ENCODE measurements at regions not wholly inside any gene's neighbourhood (a gene's known extent, or its start where the extent isn't known, plus 50 kb on each side); places are given as distances from the start of the nearest gene placed in this dataset.

DNA sequence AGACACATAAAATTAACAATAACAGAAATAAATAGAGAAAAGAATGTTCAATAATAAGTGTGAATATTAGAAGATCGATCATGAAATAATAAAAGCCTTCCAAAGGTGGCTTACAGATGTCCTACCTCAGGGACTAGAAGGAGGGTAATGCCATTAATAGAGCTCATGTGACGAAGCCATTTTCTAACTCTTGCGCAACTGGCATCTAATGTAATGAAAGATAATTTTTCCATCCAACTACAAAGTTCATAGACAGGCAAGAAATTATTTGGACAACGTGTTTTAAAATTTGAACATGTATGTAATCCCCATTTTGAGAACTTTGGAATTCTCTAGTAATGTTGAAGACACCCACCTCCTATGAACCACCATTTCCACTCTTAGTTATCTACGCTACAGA is 1394.3 kb upstream of the LRRTM3 start:
- no peaks in the 10 kb centered on the region for H3K9me2 ChIP-seq (replicated peaks; ENCODE audit: insufficient read depth, low read length)
- no peak overlapping the region for H3K4me3 ChIP-seq (ENCODE audit: insufficient read depth, low read length, poor library complexity, severe bottlenecking)
- H3K4me2 ChIP-seq (ENCODE audit: low read depth, low read length, poor library complexity, severe bottlenecking) = no peak overlapping the region
- no peak for TF ChIP-seq CTCF (IDR thresholded peaks at IDR 0.05; ENCODE audit: insufficient read depth, low read length, poor library complexity, severe bottlenecking)
- no peak for TF ChIP-seq EZH2phosphoT487 (conservative IDR thresholded peaks at IDR 0.05; ENCODE audit: low read length)
- H4K20me1 ChIP-seq (ENCODE audit: low read depth, low read length) = no peaks in the 10 kb centered on the region
- no peaks in the 10 kb centered on the region for H3F3A ChIP-seq (ENCODE audit: insufficient read depth)
- no peaks in the 10 kb centered on the region for H3K79me2 ChIP-seq (ENCODE audit: insufficient read depth, low read length)
- H3K27me3 ChIP-seq (ENCODE audit: low read length) = no peaks in the 10 kb centered on the region
- no peak overlapping the region for H2AFZ ChIP-seq (ENCODE audit: low read depth, low read length, severe bottlenecking)
- no peak overlapping the region for H3K27ac ChIP-seq (ENCODE audit: low read depth, low read length)
- no peak overlapping the region for H3K9ac ChIP-seq (ENCODE audit: low read length)
- no peaks in the 10 kb centered on the region for H3K36me3 ChIP-seq (ENCODE audit: low read length)
- H3K9me3 ChIP-seq (ENCODE audit: insufficient read depth, low read length) = no peaks in the 10 kb centered on the region

DNA sequence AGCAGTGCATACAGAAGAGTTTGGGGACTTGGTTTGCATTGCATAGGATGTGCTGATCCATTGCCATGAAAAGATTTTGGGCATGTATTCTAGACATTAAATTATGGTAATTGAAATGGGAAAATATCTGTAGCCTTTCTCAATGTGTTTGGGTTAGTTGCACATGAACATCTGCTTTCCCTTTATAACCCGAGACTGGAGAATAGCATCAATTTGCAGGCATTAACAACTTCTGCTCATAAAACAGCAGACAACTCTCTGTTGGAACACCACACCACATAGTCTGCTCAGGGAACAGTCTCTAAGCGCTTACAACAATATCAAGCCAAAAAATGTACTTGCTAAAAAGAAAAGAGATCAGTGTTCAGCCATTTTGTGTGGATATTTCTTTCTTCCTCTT is 1391.1 kb upstream of the LRRTM3 start:
- H3K4me3 ChIP-seq (ENCODE audit: insufficient read depth, low read length, poor library complexity, severe bottlenecking) = no peak overlapping the region

DNA sequence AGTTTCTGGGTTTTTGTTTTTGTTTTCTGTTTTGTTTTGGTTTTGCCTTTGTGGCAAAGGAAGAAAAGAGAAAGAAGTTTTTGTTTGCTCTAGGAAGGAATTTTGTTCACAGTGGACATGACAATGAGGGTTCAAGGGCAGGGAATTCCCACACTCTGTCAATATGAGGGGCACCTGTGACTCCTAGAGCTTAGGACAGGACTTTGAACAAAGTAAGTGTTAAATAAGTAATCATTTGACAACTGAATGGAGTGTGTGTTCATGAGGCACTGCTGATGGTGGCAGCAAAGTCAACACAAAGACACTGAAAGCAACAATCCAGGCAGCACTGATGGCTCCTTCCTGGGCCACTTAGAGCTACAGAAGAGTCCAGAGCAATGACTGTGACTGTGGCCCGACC is 1381.1 kb upstream of the LRRTM3 start:
- H3K9me3 ChIP-seq (ENCODE audit: insufficient read depth, low read length) = no peaks in the 10 kb centered on the region
- no peak overlapping the region for H3K4me2 ChIP-seq (ENCODE audit: low read depth, low read length, poor library complexity, severe bottlenecking)
- H3K79me2 ChIP-seq (ENCODE audit: insufficient read depth, low read length) = no peaks in the 10 kb centered on the region
- no peaks in the 10 kb centered on the region for H3F3A ChIP-seq (ENCODE audit: insufficient read depth)
- no peaks in the 10 kb centered on the region for H3K36me3 ChIP-seq (ENCODE audit: low read length)
- H3K27me3 ChIP-seq (ENCODE audit: low read length) = no peaks in the 10 kb centered on the region
- H3K27ac ChIP-seq (ENCODE audit: low read depth, low read length) = no peak overlapping the region
- H4K20me1 ChIP-seq (ENCODE audit: low read depth, low read length) = no peaks in the 10 kb centered on the region
- TF ChIP-seq CTCF (IDR thresholded peaks at IDR 0.05; ENCODE audit: insufficient read depth, low read length, poor library complexity, severe bottlenecking) (no peak), EZH2phosphoT487 (conservative IDR thresholded peaks at IDR 0.05; ENCODE audit: low read length) (no peak)
- H2AFZ ChIP-seq (ENCODE audit: low read depth, low read length, severe bottlenecking) = no peak overlapping the region
- H3K9me2 ChIP-seq (replicated peaks; ENCODE audit: insufficient read depth, low read length) = no peaks in the 10 kb centered on the region
- no peak overlapping the region for H3K4me3 ChIP-seq (ENCODE audit: insufficient read depth, low read length, poor library complexity, severe bottlenecking)
- H3K9ac ChIP-seq (ENCODE audit: low read length) = no peak overlapping the region

More for the DNA sequence above, 1391.1 kb upstream of the LRRTM3 start:
- no peak overlapping the region for H3K9ac ChIP-seq (ENCODE audit: low read length)
- no peak overlapping the region for H3K4me2 ChIP-seq (ENCODE audit: low read depth, low read length, poor library complexity, severe bottlenecking)
- no peaks in the 10 kb centered on the region for H3K9me3 ChIP-seq (ENCODE audit: insufficient read depth, low read length)
- H3K9me2 ChIP-seq (replicated peaks; ENCODE audit: insufficient read depth, low read length) = no peaks in the 10 kb centered on the region
- no peaks in the 10 kb centered on the region for H3K79me2 ChIP-seq (ENCODE audit: insufficient read depth, low read length)
- H4K20me1 ChIP-seq (ENCODE audit: low read depth, low read length) = no peaks in the 10 kb centered on the region
- H3K27ac ChIP-seq (ENCODE audit: low read depth, low read length) = no peak overlapping the region
- no peaks in the 10 kb centered on the region for H3F3A ChIP-seq (ENCODE audit: insufficient read depth)
- H3K27me3 ChIP-seq (ENCODE audit: low read length) = no peaks in the 10 kb centered on the region
- no peaks in the 10 kb centered on the region for H3K36me3 ChIP-seq (ENCODE audit: low read length)
- no peak for TF ChIP-seq CTCF (IDR thresholded peaks at IDR 0.05; ENCODE audit: insufficient read depth, low read length, poor library complexity, severe bottlenecking)
- TF ChIP-seq EZH2phosphoT487 (conservative IDR thresholded peaks at IDR 0.05; ENCODE audit: low read length) = no peak
- no peak overlapping the region for H2AFZ ChIP-seq (ENCODE audit: low read depth, low read length, severe bottlenecking)
